Effector memory CD4-positive, alpha-beta T cell (primary cell): ENCODE measurements at regions not wholly inside any gene's neighbourhood (a gene's known extent, or its start where the extent isn't known, plus 50 kb on each side); places are given as distances from the start of the nearest gene placed in this dataset.
"Not testable (repeated sequence)": the region's sequence is repeated elsewhere in the genome, so short reads cannot be mapped to it uniquely, and the experiment has no call there.

Source experiments
- DNase-seq, 3 donors: peaks; one replicate each; pipeline ENCODE4 v3.0.0-alpha.2; 2020
- H3K27ac ChIP-seq: 2 replicates; pipeline ENCODE4 v1.7.0; 2013; ENCODE audit warnings: mild to moderate bottlenecking, low read length, moderate library complexity; ENCODE audit not compliant: insufficient read depth, poor library complexity, severe bottlenecking
- H3K27me3 ChIP-seq: replicated peaks from 2 replicates; pipeline ENCODE4 v1.7.0; 2013; ENCODE audit warnings: mild to moderate bottlenecking, low read length; ENCODE audit not compliant: insufficient read depth, control insufficient read depth, poor library complexity, severe bottlenecking
- H3K36me3 ChIP-seq: 2 replicates; pipeline ENCODE4 v1.7.0; 2013; ENCODE audit warnings: mild to moderate bottlenecking, low read length, moderate library complexity; ENCODE audit not compliant: control insufficient read depth, insufficient read depth
- H3K4me1 ChIP-seq: 2 replicates; pipeline ENCODE4 v1.7.0; 2013; ENCODE audit warnings: low read length, mild to moderate bottlenecking; ENCODE audit not compliant: control insufficient read depth, insufficient read depth, poor library complexity, severe bottlenecking
- H3K4me3 ChIP-seq: 2 replicates; pipeline ENCODE4 v1.7.0; 2013; ENCODE audit warnings: low read length, low read depth, mild to moderate bottlenecking; ENCODE audit not compliant: insufficient read depth, poor library complexity, severe bottlenecking
- H3K9me3 ChIP-seq: 2 replicates; pipeline ENCODE4 v1.7.0; 2013; ENCODE audit warnings: mild to moderate bottlenecking, low read length, moderate library complexity; ENCODE audit not compliant: control insufficient read depth

GRCh38 chr3:22013641-22014040, 262.6 kb upstream of the ZNF385D start:
- Histone ChIP-seq H3K4me3 (no peak overlapping the region), H3K27me3 (no peaks in the 10 kb centered on the region), H3K27ac (no peak overlapping the region), H3K36me3 (no peaks in the 10 kb centered on the region), H3K9me3 (no peaks in the 10 kb centered on the region), H3K4me1 (no peaks in the 10 kb centered on the region)
- no peak for DNase-seq

DNA sequence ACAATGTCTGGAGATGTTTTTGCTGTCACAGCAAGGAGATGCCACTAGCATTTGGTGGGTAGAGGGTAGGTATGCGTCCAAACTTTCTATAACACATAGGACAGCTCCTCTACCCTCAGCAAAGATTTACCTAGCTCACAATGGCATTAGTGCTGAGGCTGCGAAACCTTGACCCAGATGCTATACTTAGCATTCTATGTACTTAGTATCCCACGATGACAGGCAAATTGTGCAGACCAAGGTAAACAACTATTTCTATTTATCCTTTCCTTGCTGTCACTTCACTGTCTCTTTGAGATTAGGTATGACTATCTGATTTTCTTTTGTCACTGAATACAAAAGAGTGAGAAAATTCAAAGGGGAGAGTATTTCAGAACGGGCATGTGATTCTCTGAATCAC, 265.2 kb upstream of the ZNF385D start:
- no peaks in the 10 kb centered on the region for H3K9me3 ChIP-seq
- DNase-seq, result no peak
- H3K4me3 ChIP-seq, result no peak overlapping the region

DNA sequence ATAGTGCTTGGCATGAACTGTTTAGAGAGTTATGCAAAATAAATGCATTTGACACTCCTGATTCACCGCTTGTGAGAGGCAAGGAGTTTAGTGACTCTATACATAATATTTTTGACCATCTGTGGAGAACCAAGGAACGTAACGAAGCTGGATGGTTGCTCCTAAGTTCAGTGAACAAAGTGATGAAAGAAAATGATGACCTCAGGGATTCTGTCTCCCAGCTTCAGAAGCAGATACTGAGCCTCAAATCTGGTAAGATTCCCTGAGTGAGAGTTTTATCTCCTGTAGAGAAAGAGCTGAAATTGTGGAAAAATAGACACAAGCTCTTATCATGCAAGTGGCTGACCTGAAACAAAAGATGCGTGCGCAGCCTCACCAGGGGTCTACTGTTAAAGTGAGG, 273.6 kb upstream of the ZNF385D start:
- DNase-seq, H3K27me3 ChIP-seq, H3K9me3 ChIP-seq, H3K4me1 ChIP-seq, H3K36me3 ChIP-seq, H3K27ac ChIP-seq, H3K4me3 ChIP-seq: not testable (repeated sequence)

More for the DNA sequence above, 265.2 kb upstream of the ZNF385D start:
- no peaks in the 10 kb centered on the region for H3K27me3 ChIP-seq
- H3K4me1 ChIP-seq, result no peaks in the 10 kb centered on the region
- no peaks in the 10 kb centered on the region for H3K36me3 ChIP-seq
- no peak overlapping the region for H3K27ac ChIP-seq

DNA sequence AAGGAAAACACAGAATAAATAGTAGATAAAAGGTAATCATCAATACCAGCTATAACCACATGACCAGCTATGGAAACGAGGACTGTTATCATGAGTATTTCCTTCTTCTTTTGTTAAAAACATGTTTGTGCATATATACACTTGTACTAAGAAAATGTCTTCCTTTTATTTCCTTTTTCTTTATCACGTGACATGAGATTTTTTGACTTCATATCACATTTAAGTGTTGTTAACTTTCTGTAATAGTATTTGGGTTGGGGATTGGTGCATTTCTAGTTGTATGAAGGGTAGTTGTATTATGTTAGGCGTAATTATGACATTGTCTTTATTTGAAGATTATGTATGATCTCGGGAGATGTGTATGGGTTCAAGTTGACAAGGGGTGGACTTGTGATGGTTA, 278.5 kb upstream of the ZNF385D start:
- Histone ChIP-seq H3K27me3 (no peaks in the 10 kb centered on the region), H3K36me3 (no peaks in the 10 kb centered on the region), H3K4me1 (no peaks in the 10 kb centered on the region), H3K27ac (no peak overlapping the region), H3K9me3 (no peaks in the 10 kb centered on the region), H3K4me3 (no peak overlapping the region)
- no peak for DNase-seq

GRCh38 chr3:22039161-22039560, 288.2 kb upstream of the ZNF385D start:
- H3K27ac ChIP-seq, result no peak overlapping the region
- no peak overlapping the region for H3K4me3 ChIP-seq
- DNase-seq, result no peak
- H3K4me1 ChIP-seq, result no peaks in the 10 kb centered on the region
- H3K27me3 ChIP-seq, result no peaks in the 10 kb centered on the region
- H3K9me3 ChIP-seq, result no peaks in the 10 kb centered on the region
- H3K36me3 ChIP-seq, result no peaks in the 10 kb centered on the region

DNA sequence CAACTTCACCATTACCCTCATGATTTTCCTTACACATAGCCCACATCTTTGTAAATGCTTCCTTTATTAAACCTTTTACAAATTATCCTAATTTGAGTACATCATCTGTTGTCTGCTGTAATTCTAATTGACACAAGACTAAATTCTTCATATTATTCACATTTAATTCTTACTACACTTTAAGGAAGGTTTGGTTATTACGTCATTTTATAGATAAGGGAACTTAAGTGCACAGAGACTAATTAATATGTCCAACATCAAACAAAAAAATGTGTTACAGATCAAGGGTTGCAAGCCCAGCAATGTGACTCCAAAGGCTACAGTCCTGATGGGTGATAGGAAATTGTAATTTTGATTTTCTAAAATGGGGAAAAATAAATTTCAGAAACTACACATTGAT, 289.1 kb upstream of the ZNF385D start:
- Histone ChIP-seq H3K27ac (no peak overlapping the region), H3K36me3 (no peaks in the 10 kb centered on the region), H3K4me1 (no peaks in the 10 kb centered on the region), H3K9me3 (no peaks in the 10 kb centered on the region), H3K4me3 (no peak overlapping the region), H3K27me3 (no peaks in the 10 kb centered on the region)
- DNase-seq, result no peak

DNA sequence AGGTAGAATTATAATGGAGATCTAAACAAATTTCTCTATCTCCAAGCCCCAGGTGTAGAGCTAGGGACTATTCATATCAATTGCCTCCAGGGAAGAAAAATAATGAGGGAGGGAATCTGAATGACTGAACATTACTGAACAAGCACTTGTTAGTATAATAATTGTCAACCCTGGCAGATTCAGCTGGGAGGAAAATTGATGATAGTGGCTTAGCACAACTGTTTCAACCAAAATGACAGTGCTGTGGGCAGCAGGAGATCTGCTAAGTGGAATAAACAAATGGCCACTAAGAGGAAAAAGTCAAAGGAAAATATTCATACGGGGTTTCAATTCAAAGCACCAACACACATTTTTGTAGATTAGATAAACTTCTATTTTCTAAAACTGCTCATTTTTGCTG, 294.9 kb upstream of the ZNF385D start:
- H3K9me3 ChIP-seq, result no peaks in the 10 kb centered on the region
- H3K36me3 ChIP-seq, result no peaks in the 10 kb centered on the region
- H3K4me1 ChIP-seq, result no peaks in the 10 kb centered on the region
- no peaks in the 10 kb centered on the region for H3K27me3 ChIP-seq
- H3K27ac ChIP-seq, result no peak overlapping the region
- DNase-seq, result no peak
- no peak overlapping the region for H3K4me3 ChIP-seq

DNA sequence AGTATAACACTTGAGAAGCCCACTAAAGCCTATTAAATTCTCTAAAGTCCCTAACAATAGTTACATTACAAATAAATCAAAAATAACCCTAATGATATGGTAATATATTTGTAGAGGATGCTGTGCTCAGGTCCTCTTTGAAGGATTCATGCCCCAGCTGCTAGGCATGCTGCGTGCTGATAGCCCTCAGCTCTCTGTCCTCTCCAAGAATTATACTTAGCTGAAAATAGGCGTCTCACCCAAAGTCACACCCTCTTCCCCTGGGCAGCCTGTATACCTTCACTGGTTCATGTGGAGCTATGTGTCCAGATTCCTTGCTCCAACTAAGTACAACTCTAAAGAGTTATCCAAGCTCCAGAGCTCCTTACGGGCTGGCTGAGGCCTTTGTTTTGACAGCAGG, 312.5 kb upstream of the ZNF385D start:
- Histone ChIP-seq H3K4me3 (no peak overlapping the region), H3K36me3 (no peaks in the 10 kb centered on the region), H3K4me1 (no peaks in the 10 kb centered on the region), H3K9me3 (no peaks in the 10 kb centered on the region), H3K27ac (no peak overlapping the region), H3K27me3 (no peaks in the 10 kb centered on the region)
- no peak for DNase-seq

GRCh38 chr3:22068619-22069018, 317.6 kb upstream of the ZNF385D start:
- Histone ChIP-seq H3K9me3 (no peaks in the 10 kb centered on the region), H3K4me3 (no peak overlapping the region), H3K27ac (no peak overlapping the region), H3K36me3 (no peaks in the 10 kb centered on the region), H3K27me3 (no peaks in the 10 kb centered on the region), H3K4me1 (no peaks in the 10 kb centered on the region)
- DNase-seq, result no peak

- H3K4me3 ChIP-seq, result no peak overlapping the region
- DNase-seq, result no peak
- no peaks in the 10 kb centered on the region for H3K27me3 ChIP-seq
- H3K9me3 ChIP-seq, result no peaks in the 10 kb centered on the region
- no peaks in the 10 kb centered on the region for H3K36me3 ChIP-seq
- H3K27ac ChIP-seq, result no peak overlapping the region
- no peaks in the 10 kb centered on the region for H3K4me1 ChIP-seq
Measured at GRCh38 chr3:22088204-22088603, 337.2 kb upstream of the ZNF385D start.

DNA sequence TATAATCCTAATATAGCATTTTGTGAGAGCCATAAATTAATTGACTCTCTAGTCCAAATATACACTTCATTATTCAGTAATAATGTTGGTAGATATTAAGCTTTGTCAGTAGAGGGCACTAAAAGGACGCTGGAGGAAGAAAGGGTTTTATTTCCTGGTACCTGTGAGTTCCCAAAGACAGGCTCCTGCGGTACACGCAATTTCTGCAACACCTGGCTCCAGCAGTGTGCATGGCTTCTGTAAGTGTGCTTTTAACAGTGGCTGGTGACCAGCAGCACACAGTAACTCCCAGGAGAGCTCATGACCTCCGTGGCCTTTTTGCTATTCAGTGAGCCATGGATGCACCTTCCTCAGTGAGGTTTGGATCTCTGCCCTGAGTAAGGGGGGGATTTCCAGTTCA, 338.3 kb upstream of the ZNF385D start:
- Histone ChIP-seq H3K27ac (no peak overlapping the region), H3K27me3 (no peaks in the 10 kb centered on the region), H3K4me3 (no peak overlapping the region), H3K36me3 (no peaks in the 10 kb centered on the region), H3K9me3 (no peaks in the 10 kb centered on the region), H3K4me1 (no peaks in the 10 kb centered on the region)
- DNase-seq, result no peak
